AG04450 (cell line): ENCODE measurements at regions not wholly inside any gene's neighbourhood (a gene's known extent, or its start where the extent isn't known, plus 50 kb on each side); places are given as distances from the start of the nearest gene placed in this dataset.
"Not testable (repeated sequence)": the region's sequence is repeated elsewhere in the genome, so short reads cannot be mapped to it uniquely, and the experiment has no call there.

ENCODE experiments used
- CTCF ChIA-PET: fragments of 300-600, 350-600 bp; formaldehyde crosslinking; extraction: SDS; loops from one replicate; lab custom pipeline; 2022; ENCODE audit warnings: antibody characterized with exemption, inconsistent platforms; lab: Charles Lee
- POLR2A ChIA-PET: fragments of 350-600 bp; formaldehyde crosslinking; extraction: SDS; loops from one replicate; lab custom pipeline; 2021; ENCODE audit warnings: antibody characterized with exemption, inconsistent platforms; lab: Yijun Ruan, JAX
- DNase-seq: peaks from one replicate; pipeline ENCODE4 v3.0.0-alpha.2; 2011; ENCODE audit warnings: low read depth, low spot score
- H3K27ac ChIP-seq: one replicate; pipeline ENCODE4 v1.5.1; 2012; ENCODE audit warnings: low read depth, low read length, control low read depth
- H3K27me3 ChIP-seq: one replicate; pipeline ENCODE4 v1.6.0; 2012; ENCODE audit warnings: low read length; ENCODE audit not compliant: control insufficient read depth, insufficient read depth
- H3K4me3 ChIP-seq: 2 replicates; pipeline ENCODE4 v1.5.1; 2011; ENCODE audit warnings: mild to moderate bottlenecking, low read depth, low read length, control low read depth
- H3K9me3 ChIP-seq: 2 replicates; pipeline ENCODE4 v1.5.1; 2012; ENCODE audit warnings: low read length; ENCODE audit not compliant: control insufficient read depth, insufficient read depth
- TF ChIP-seq, protein P1 (sequence below): IDR thresholded peaks from 2 replicates; pipeline ENCODE4 v1.5.1; 2011; ENCODE audit warnings: low read depth, low read length, control low read depth, inconsistent platforms

DNA sequence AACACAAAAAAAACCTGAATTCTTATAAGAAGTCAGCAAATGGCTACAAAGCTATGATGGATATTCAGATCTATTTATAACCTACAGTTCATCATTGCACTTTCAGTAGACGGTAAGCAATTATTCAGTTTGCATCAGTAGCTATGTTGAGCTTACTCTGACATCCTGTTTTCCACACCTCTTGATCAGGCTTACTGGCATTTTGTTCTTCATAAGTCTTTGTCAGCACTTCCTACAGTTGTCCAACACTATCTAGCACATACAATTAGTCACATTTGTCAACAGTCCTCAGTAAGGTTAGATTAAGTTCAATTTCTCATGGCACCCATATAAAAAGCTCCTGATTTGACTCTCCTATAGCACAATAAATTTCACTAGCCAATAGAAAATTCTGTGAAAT is 71.2 kb upstream of the ST3GAL6 start:
- DNase-seq = no peak
- no peak overlapping the region for H3K27ac ChIP-seq
- H3K9me3 ChIP-seq = no peaks in the 10 kb centered on the region
- no peak overlapping the region for H3K4me3 ChIP-seq
- ChIA-PET POLR2A (no interaction called here), CTCF (interaction anchor here (0.9 to 1.7 kb wide), 3 partner anchors 13 to 90 kb away, joined by 3 to 6 read pairs (median 3); no protein-coding TSS in a partner anchor)
- TF ChIP-seq, protein P1, sequence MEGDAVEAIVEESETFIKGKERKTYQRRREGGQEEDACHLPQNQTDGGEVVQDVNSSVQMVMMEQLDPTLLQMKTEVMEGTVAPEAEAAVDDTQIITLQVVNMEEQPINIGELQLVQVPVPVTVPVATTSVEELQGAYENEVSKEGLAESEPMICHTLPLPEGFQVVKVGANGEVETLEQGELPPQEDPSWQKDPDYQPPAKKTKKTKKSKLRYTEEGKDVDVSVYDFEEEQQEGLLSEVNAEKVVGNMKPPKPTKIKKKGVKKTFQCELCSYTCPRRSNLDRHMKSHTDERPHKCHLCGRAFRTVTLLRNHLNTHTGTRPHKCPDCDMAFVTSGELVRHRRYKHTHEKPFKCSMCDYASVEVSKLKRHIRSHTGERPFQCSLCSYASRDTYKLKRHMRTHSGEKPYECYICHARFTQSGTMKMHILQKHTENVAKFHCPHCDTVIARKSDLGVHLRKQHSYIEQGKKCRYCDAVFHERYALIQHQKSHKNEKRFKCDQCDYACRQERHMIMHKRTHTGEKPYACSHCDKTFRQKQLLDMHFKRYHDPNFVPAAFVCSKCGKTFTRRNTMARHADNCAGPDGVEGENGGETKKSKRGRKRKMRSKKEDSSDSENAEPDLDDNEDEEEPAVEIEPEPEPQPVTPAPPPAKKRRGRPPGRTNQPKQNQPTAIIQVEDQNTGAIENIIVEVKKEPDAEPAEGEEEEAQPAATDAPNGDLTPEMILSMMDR = no peak
- no peaks in the 10 kb centered on the region for H3K27me3 ChIP-seq

- TF ChIP-seq, protein P1 = no peak
- Histone ChIP-seq H3K9me3 (no peaks in the 10 kb centered on the region), H3K27me3 (no peaks in the 10 kb centered on the region), H3K4me3 (no peak overlapping the region), H3K27ac (no peak overlapping the region)
- POLR2A ChIA-PET = no interaction called here
- no peak for DNase-seq
- CTCF ChIA-PET = interaction anchor here (1.0 kb wide), 1 partner anchor 11 kb away, joined by 3 read pairs; no protein-coding TSS in a partner anchor
Measured at GRCh38 chr3:98692787-98693473, 70.2 kb upstream of the ST3GAL6 start.

- H3K9me3 ChIP-seq = no peaks in the 10 kb centered on the region
- H3K4me3 ChIP-seq = no peak overlapping the region
- H3K27ac ChIP-seq = no peak overlapping the region
- CTCF ChIA-PET = no interaction called here
- TF ChIP-seq, protein P1 = no peak
- DNase-seq = no peak
- POLR2A ChIA-PET = no interaction called here
- H3K27me3 ChIP-seq = no peaks in the 10 kb centered on the region
Measured at GRCh38 chr3:98695796-98696195, 67.3 kb upstream of the ST3GAL6 start.

GRCh38 chr3:98696296-98696695 is 66.8 kb upstream of the ST3GAL6 start:
- CTCF ChIA-PET, DNase-seq, H3K9me3 ChIP-seq, H3K27me3 ChIP-seq, POLR2A ChIA-PET, H3K27ac ChIP-seq, H3K4me3 ChIP-seq: not testable (repeated sequence)

DNA sequence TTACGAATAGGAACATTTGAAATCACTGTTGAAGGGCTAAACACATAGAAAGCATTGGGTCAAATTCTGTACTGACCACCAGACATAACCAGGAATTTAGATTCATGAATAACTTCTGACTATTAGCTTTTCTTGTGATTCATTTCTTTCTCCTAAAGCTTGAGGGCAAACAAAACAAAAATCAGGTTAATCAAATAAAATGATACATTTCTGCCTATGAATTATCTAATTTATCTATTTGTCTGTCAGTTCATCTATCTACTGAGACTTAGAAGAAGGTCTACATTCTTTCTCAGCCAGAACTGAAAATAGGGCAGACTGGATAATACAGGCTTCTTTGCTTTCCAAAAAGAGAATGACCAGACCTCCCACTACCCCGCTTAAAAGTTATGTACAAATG is 65.9 kb upstream of the ST3GAL6 start:
- TF ChIP-seq, protein P1 = no peak
- POLR2A ChIA-PET = no interaction called here
- H3K4me3 ChIP-seq = no peak overlapping the region
- CTCF ChIA-PET = no interaction called here
- no peak for DNase-seq
- no peaks in the 10 kb centered on the region for H3K9me3 ChIP-seq
- H3K27ac ChIP-seq = no peak overlapping the region
- H3K27me3 ChIP-seq = no peaks in the 10 kb centered on the region
